Heart left ventricle (tissue), 16 donors: ENCODE measurements at regions not wholly inside any gene's neighbourhood (a gene's known extent, or its start where the extent isn't known, plus 50 kb on each side); places are given as distances from the start of the nearest gene placed in this dataset.

Experiments
- ATAC-seq, 4 donors: fragments of 200-7000 bp; cut with Tn5 transposase; one replicate each; pipeline ENCODE4 v1.9.1; 2020 to 2022; ENCODE audit warnings: moderate library complexity in 4 of 4, mild to moderate bottlenecking in 3 of 4, moderate number of reproducible peaks in 1 of 4
- DNase-seq, 5 donors: peaks; one replicate each; pipeline ENCODE4 v3.0.0-alpha.2; 2020
- H3K27ac ChIP-seq, 12 donors: fragments of 200-600 bp; sonication (generic) in 4 of 12; one replicate each; pipeline versions ENCODE4 v1.5.0 to v1.8.0; 2016 to 2022; ENCODE audit warnings: mild to moderate bottlenecking in 2 of 12
- H3K27me3 ChIP-seq, 9 donors: fragments of 200-600 bp; sonication (generic) in 2 of 9; one replicate each; pipeline versions ENCODE4 v1.5.1 to v1.8.0; 2016 to 2022; ENCODE audit warnings: mild to moderate bottlenecking in 3 of 9
- H3K36me3 ChIP-seq, 9 donors: fragments of 200-600 bp; sonication (generic) in 2 of 9; one replicate each; pipeline versions ENCODE4 v1.5.0 to v1.8.0; 2018 to 2022; ENCODE audit warnings: mild to moderate bottlenecking in 2 of 9
- H3K4me1 ChIP-seq, 12 donors: fragments of 200-600 bp; sonication (generic) in 4 of 12; one replicate each; pipeline versions ENCODE4 v1.5.0 to v1.8.0; 2016 to 2022; ENCODE audit warnings: mild to moderate bottlenecking in 3 of 12
- H3K4me3 ChIP-seq, 12 donors: fragments of 200-600 bp; sonication (generic) in 4 of 12; one replicate each; pipeline versions ENCODE4 v1.5.0 to v1.8.0; 2017 to 2022; ENCODE audit warnings: mild to moderate bottlenecking in 9 of 12, moderate library complexity in 4 of 12
- H3K9me3 ChIP-seq, 12 donors: fragments of 200-600 bp; sonication (generic) in 4 of 12; one replicate each; pipeline versions ENCODE4 v1.5.0 to v1.8.0; 2016 to 2022; ENCODE audit warnings: mild to moderate bottlenecking in 1 of 12
- CTCF ChIP-seq, 12 donors: fragments of 200-600 bp; sonication (generic) in 4 of 12; IDR thresholded peaks; one replicate each; pipeline versions ENCODE4 v1.5.0 to v1.8.0; 2018 to 2022; ENCODE audit warnings: antibody characterized with exemption in 12 of 12, mild to moderate bottlenecking in 5 of 12
- POLR2A ChIP-seq, 2 donors: fragments of 450-650 bp; IDR thresholded peaks; one replicate each; pipeline ENCODE4 v1.6.1; 2017; ENCODE audit warnings: antibody characterized with exemption in 2 of 2, mild to moderate bottlenecking in 2 of 2, moderate library complexity in 2 of 2
- WGBS, 4 donors: extraction: QIAGEN DNeasy Blood & Tissue Kit in 2 of 4; methylation state at CpG; one replicate each; pipeline versions ENCODE4 v1.1.5 to v1.1.7; 2013 to 2018; 5-methylcytosine and 5-hydroxymethylcytosine counted together
- intact Hi-C, 10 donors: fragments of 100-400 bp; cut with DNase I; formaldehyde crosslinking; loops; one replicate each; pipeline versions ENCODE4 v1.11.1 to v1.14.2; 2022
- donor health status: ischemic (EF 13 %, LVEDD 7.1; RV severe dilation, severe dysfunction).
- donor health status: healthy with polysubstance abuse.
- donor health status: DM: no; HTN: yes; CAD: no.
- donor health status: DM: no; HTN: no; CAD: no.
- donor health status: ischemic (EF 25% LVEDD 6.9; RV normal size, moderate dysfunction).
- donor health status: ischemic (EF 25% LVEDD 5.7; RV mildly dilated, moderate dysfunction).
- donor health status: healthy.
- donor health status: DM: yes; HTN: yes; CAD: no.
- donor health status: ischemic (EF 35%, LVEDD 5.7; RV mildly dilated, moderate dysfunction).
- donor health status: nonischemic (EF 11% LVEDD 7.7; RV severe dilation, severe dysfunction).
- donor health status: DM: yes; HTN: yes; CAD: no.
- donor health status: PGD.
- donor health status: ischemic (EF 29% LVEDD 5.4; RV normal size, mild dysfunction).
- donor health status: nonischemic (EF 23%, LVEDD 6.1; RV moderate dilation, normal function).

GRCh38 chr10:121084675-121085070 lies 233.5 kb downstream of the WDR11 start:
- WGBS, 4 donors, result 70 to 79% (median 74%) methylated on average over 7 of the region's 7 CpGs
- H3K4me1 ChIP-seq, result peaks cover 0 to 2% (median 0%) of the 10 kb centered on the region in 12 donors
- peaks cover 0 to 32% (median 0%) of the 10 kb centered on the region in 9 donors for H3K27me3 ChIP-seq
- no peak for DNase-seq
- ATAC-seq, result no peak
- no peak overlapping the region for H3K4me3 ChIP-seq
- no peaks in the 10 kb centered on the region for H3K9me3 ChIP-seq
- no peak for TF ChIP-seq POLR2A (IDR thresholded peaks at IDR 0.05)
- no peak for TF ChIP-seq CTCF (IDR thresholded peaks at IDR 0.05)
- no peak overlapping the region for H3K27ac ChIP-seq
- no peaks in the 10 kb centered on the region for H3K36me3 ChIP-seq
- intact Hi-C loops, result no loop called here

- Histone ChIP-seq H3K27ac (no peak overlapping the region), H3K9me3 (no peaks in the 10 kb centered on the region), H3K4me1 (peaks cover 0 to under 1% (median 0%) of the 10 kb centered on the region in 12 donors), H3K36me3 (no peaks in the 10 kb centered on the region), H3K4me3 (no peak overlapping the region), H3K27me3 (peaks cover 0 to 32% (median 0%) of the 10 kb centered on the region in 9 donors)
- DNase-seq, result no peak
- ATAC-seq, result no peak
- TF ChIP-seq POLR2A (IDR thresholded peaks at IDR 0.05), result no peak
- intact Hi-C loops, result no loop called here
- WGBS, 4 donors, result 75 to 80% (median 79%) methylated on average over 6 of the region's 6 CpGs
Measured at GRCh38 chr10:121085367-121085766, 234.2 kb downstream of the WDR11 start.

- TF ChIP-seq CTCF (IDR thresholded peaks at IDR 0.05) (no peak), POLR2A (IDR thresholded peaks at IDR 0.05) (no peak)
Measured at GRCh38 chr10:121087129-121087528, 236.0 kb downstream of the WDR11 start.

GRCh38 chr10:121087688-121088087 lies 236.5 kb downstream of the WDR11 start:
- ATAC-seq (no peak), DNase-seq (no peak)
- Histone ChIP-seq H3K36me3 (no peaks in the 10 kb centered on the region), H3K27me3 (peaks cover 0 to 20% (median 0%) of the 10 kb centered on the region in 9 donors), H3K4me1 (no peaks in the 10 kb centered on the region), H3K4me3 (no peak overlapping the region), H3K9me3 (peaks cover 0 to 6% (median 0%) of the 10 kb centered on the region in 12 donors), H3K27ac (no peak overlapping the region)
- 92 to 97% (median 93%) methylated on average over 4 of the region's 4 CpGs for WGBS, 4 donors
- TF ChIP-seq CTCF (IDR thresholded peaks at IDR 0.05), result no peak
- no peak for TF ChIP-seq POLR2A (IDR thresholded peaks at IDR 0.05)
- intact Hi-C loops, result no loop called here

More at GRCh38 chr10:121087129-121087528, 236.0 kb downstream of the WDR11 start:
- H3K4me3 ChIP-seq, result no peak overlapping the region
- no peak for ATAC-seq
- H3K27ac ChIP-seq, result no peak overlapping the region
- H3K4me1 ChIP-seq, result no peaks in the 10 kb centered on the region
- no peak for DNase-seq
- intact Hi-C loops, result no loop called here
- H3K9me3 ChIP-seq, result peaks cover 0 to 6% (median 0%) of the 10 kb centered on the region in 12 donors
- 68 to 80% (median 77%) methylated on average over 9 of the region's 9 CpGs for WGBS, 4 donors
- no peaks in the 10 kb centered on the region for H3K36me3 ChIP-seq
- peaks cover 0 to 22% (median 0%) of the 10 kb centered on the region in 9 donors for H3K27me3 ChIP-seq

- Histone ChIP-seq H3K36me3 (no peaks in the 10 kb centered on the region), H3K9me3 (peaks cover 0 to 6% (median 0%) of the 10 kb centered on the region in 12 donors), H3K4me3 (no peak overlapping the region), H3K27ac (no peak overlapping the region), H3K27me3 (peaks cover 0 to 20% (median 0%) of the 10 kb centered on the region in 9 donors), H3K4me1 (no peaks in the 10 kb centered on the region)
- ATAC-seq, result no peak
- TF ChIP-seq CTCF (IDR thresholded peaks at IDR 0.05), result no peak
- no peak for TF ChIP-seq POLR2A (IDR thresholded peaks at IDR 0.05)
- intact Hi-C loops, result no loop called here
- 48 to 54% (median 50%) methylated on average over 6 of the region's 6 CpGs for WGBS, 4 donors
- no peak for DNase-seq
Measured at GRCh38 chr10:121088524-121088923, 237.4 kb downstream of the WDR11 start.
